HG03103 (cell line): ENCODE measurements at regions not wholly inside any gene's neighbourhood (a gene's known extent, or its start where the extent isn't known, plus 50 kb on each side); places are given as distances from the start of the nearest gene placed in this dataset.
"Not testable (repeated sequence)": the region's sequence is repeated elsewhere in the genome, so short reads cannot be mapped to it uniquely, and the experiment has no call there.

Experiments
- ATAC-seq: cut with Tn5 transposase; IDR thresholded peaks from one replicate; pipeline ENCODE4 v1.9.1; 2021; ENCODE audit warnings: low read depth; ENCODE audit not compliant: unreplicated experiment

- no peak for ATAC-seq
Measured at GRCh38 chr2:223283329-223283728, 231.3 kb downstream of the KCNE4 start.

GRCh38 chr2:223283771-223284170 lies 231.8 kb downstream of the KCNE4 start:
- ATAC-seq: no peak

DNA sequence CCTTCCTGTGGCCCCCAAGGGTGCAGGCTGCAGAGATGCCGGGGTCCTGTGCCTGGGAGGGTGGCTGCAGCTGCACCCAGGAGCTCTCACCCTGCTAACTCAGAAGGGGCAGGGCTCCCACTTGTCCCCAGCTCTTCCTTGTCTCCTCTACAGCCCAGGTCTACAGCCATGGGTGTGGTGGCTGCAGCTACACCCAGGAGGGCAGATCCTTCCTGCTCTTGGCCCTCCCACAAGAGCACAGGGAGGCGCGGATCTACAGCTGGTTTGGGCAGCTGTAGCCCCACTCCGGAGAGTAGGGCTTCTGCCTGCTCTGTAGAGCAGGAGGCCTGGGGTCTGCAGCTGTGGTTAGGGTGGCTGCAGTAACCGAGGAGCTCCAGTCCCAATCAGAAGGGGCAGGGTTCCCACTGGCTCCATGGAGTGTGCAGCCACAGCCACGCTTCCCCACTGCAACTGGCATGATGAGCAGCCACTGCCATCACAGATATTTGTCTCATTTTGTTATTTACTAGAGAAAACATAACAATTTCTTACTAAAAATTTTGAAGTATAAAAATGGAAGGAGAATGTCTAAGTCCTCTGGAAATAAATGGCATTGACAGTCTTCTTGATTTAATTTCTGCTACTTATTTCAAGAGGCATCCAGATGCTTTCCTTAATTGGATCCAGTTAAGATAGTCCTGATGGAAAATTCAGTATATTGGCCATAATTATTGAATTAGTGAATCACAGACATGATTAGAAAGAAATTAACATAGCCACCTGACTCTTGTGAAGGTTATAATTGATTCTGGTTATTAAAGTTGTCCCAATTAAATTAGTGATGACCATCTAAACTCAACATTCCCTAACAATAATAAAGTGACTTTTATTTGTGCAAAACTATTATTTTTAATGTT lies 233.6 kb downstream of the KCNE4 start:
- ATAC-seq: no peak

DNA sequence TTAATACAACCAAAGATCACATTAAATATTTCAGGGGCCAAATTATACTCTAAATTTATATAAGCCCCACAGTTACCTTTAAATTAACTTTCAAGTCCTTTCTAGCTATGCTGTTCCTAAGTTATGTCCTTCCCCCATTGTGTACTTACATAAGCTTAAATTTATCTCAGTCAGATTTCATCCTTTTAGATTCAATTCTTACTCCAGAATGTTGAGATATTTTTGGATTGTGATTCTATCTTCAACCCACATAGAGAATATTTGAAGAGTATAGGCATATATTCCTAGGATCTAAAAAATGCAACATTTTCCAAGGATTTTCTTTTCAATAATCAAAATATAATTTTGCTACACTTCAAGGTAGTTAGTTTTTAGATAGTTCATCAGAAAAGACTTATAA lies 242.8 kb downstream of the KCNE4 start:
- no peak for ATAC-seq

DNA sequence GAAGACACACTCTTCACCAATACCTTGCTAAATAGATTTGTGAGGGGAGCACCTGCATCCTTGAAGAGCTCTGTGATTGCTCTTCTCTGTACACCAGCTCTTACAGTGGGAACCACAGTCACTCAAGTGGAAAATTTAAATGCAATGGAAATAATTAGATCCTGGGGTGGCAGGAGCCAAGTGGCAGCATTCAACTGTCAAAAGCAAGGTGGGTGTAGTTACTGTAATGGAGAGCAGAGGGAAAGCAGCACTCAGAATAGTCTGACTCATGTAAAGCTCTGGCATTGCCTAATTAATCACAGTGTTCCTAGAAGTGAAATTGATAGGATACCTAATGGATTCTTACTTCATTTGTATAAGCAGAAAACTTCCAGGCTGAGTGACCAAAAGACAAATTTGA lies 245.8 kb downstream of the KCNE4 start:
- no peak for ATAC-seq

DNA sequence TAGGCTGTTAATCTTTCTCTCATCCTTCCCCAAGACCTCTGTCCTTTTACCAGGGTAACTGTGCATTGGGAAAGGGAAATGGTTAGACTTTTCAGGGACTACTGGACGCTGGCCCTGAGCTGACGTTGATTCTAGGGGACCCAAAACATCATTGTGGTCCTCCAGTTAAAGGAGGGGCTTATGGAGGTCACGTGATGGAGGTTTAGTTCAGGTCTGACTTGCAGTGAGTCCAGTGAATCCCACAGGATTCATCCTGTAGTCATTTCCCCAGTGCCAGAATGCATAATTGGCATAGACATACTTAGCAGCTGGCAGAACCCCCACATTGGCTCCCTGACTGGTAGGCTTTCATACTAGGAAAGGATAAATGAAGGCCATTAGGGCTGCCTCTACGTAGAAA lies 246.3 kb downstream of the KCNE4 start:
- ATAC-seq: not testable (repeated sequence)

GRCh38 chr2:223300326-223300725 lies 248.3 kb downstream of the KCNE4 start:
- no peak for ATAC-seq

GRCh38 chr2:223306371-223306770 lies 254.4 kb downstream of the KCNE4 start:
- peak; percentile 81 for ATAC-seq

- ATAC-seq: no peak
Measured at GRCh38 chr2:223311889-223312680, 260.1 kb downstream of the KCNE4 start.

GRCh38 chr2:223313101-223313500 lies 261.1 kb downstream of the KCNE4 start:
- no peak for ATAC-seq

DNA sequence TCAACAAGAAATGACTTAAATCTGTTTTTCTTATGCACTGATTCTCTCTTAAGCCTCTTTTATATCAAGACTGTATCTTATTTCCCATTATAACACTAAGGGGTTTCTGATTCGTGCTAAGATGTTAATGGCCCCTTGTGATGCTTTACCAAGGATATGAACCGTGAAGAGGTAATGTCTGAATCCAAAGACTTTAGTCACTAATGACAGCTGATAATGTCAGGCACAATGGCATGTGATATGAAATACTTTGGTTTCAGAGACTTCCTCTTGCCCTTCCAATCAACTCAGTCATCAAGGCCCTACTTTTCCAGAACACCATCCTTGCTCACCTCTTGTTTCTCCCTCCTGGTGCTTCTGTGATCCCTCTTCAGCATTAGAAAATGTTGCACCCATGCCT lies 262.8 kb downstream of the KCNE4 start:
- ATAC-seq: no peak

DNA sequence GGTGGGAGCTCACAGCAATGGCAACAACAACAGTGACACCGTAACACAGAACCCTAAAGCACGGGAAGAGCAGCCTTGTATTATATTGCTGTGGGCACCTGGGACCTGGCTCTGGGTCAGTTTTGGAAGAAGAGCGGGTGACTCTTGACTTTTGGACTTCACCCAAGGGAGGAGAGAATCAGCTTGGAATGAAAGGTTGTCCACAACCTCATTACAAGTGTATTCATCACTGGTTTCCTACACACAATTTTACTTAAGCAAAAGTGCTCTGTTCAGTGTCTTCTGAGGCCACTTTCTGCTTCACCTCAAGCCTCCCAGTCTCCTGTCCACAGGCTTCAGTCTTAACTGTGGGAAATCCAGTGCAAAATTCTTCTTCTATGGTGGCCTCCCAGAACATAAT lies 263.8 kb downstream of the KCNE4 start:
- no peak for ATAC-seq

- ATAC-seq: no peak
Measured at GRCh38 chr2:223316342-223316741, 264.4 kb downstream of the KCNE4 start.

- no peak for ATAC-seq
Measured at GRCh38 chr2:223319601-223320000, 267.6 kb downstream of the KCNE4 start.

DNA sequence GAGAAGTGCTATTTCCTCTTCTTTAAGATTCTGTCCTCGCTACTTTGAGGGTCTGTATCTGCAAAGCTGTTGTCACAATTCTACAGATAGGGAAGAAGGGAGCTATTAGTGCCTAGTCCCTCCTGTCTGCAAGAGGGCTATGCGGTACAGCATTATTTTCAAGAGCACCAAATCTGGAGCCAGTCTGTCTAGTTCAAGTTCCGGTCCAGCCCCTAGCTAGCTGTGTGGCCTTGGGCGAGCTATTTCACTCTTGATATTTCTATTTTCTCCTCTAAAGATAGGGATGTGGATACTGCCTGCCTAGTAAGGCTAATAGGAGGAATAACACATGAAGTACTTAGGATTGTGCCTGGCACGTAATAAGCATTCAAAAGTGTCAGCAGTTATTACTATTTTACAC lies 272.4 kb downstream of the KCNE4 start:
- ATAC-seq: no peak

DNA sequence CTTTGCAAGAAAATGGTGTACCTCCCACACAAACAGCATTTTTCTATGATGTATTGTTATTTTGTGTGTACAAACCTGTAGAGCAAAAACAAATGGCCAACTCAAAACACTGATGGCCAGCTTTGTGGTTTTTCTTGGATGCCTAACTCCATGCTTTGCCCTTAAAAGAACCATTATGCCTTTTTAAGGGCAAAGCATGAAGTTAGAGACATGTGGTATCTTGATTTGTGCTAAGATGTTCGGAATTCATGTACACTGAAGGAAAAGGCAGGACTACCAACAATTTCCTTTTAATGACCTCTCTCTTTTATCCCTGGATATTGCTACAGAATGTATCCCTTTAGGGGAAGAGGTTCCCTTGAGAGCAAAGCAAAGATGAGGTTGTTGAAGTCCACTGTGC lies 273.6 kb downstream of the SCG2 start:
- ATAC-seq: no peak

- not testable (repeated sequence) for ATAC-seq
Measured at GRCh38 chr2:223330747-223331146, 271.4 kb downstream of the SCG2 start.

GRCh38 chr2:223338016-223338415 lies 264.1 kb downstream of the SCG2 start:
- no peak for ATAC-seq

DNA sequence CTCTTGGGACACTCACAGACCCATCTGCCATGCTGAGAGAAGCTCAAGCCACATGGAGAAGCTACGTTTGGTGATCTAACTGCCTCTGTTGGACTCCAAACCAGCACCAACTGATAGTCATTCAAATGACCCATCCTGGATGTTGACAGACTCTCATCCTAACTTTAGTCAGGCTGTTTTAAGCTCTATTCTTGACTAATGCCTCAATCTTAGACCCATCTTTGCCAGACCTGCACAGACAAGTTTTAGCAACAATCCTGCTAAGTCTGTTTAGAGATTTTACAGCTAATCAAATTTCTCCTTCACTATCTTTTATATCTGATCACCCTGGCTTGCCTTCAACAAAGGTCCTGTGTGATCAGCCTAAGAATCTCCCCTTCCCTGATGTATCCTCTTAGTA lies 245.1 kb downstream of the SCG2 start:
- no peak for ATAC-seq

- no peak for ATAC-seq
Measured at GRCh38 chr2:223363085-223363484, 239.1 kb downstream of the SCG2 start.

DNA sequence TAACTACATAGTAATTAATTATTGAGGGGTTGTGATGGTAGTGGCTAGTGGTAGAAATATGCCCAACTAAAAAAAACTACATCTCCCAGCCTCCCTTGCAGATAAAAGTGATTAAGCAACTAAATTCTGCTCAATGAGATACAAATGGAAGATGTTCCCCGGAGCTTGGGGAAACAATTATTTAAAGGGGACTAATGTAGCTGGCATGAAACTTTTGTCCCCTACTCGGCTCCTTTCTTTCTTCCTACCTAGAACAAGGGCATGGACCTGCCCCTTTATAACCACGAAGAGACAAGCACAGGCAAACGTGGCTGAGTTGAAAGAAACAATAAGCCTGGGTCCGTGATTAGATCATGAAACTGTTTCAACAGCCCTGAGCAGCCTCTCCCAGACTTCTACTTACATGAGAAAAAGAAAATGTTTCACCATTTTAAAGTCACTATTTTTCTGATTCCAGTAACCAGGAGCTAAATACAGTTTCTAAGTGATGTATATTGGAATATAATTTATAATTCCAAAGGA lies 236.9 kb downstream of the SCG2 start:
- ATAC-seq: no peak

- ATAC-seq: no peak
Measured at GRCh38 chr2:223366566-223366965, 235.6 kb downstream of the SCG2 start.
